ENCODE measurements at regions not wholly inside any gene's neighbourhood (a gene's known extent, or its start where the extent isn't known, plus 50 kb on each side); places are given as distances from the start of the nearest gene placed in this dataset.

DNA sequence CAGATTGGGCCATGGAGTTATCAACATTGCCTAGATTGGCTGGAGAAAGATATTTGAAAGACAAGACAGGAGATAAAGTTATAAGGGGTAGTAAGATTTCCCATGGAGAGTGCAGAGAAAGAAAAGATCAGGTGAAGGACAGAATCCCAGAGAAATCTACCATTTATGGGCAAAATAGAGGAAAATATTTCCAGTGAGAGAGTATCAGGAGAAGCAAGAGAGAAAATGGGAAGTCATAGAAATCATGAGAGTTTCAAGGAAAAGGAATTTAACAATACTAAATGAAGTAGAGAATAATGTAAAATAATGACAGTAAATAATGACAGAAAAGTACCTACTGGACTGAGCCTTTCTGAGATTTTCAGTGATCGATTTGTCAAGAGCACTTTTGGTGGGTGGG lies 447.6 kb upstream of the CHST9 start:
- Histone ChIP-seq H4K5ac (ENCODE audit: insufficient read length, low read depth, low read length) (no peak overlapping the region), H2AFZ (ENCODE audit: low read length) (no peak overlapping the region), H3K4me1 (ENCODE audit: insufficient read depth, low read length) (no peaks in the 10 kb centered on the region), H3K56ac (ENCODE audit: insufficient read length, low read depth, low read length) (no peak overlapping the region), H3K9me3 (ENCODE audit: control insufficient read depth, low read depth, low read length) (no peaks in the 10 kb centered on the region), H3K79me2 (ENCODE audit: insufficient read depth, low read length) (no peaks in the 10 kb centered on the region), H4K20me1 (ENCODE audit: control insufficient read depth, insufficient read depth, insufficient read length) (no peaks in the 10 kb centered on the region), H3K9ac (ENCODE audit: extremely low read depth, insufficient read length, low read length) (no peak overlapping the region), H3K27ac (ENCODE audit: insufficient read length, low read depth, low read length) (no peak overlapping the region), H2BK5ac (ENCODE audit: insufficient read length, low read length) (no peak overlapping the region), H3K79me1 (ENCODE audit: insufficient read depth, low read depth, low read length, poor library complexity, severe bottlenecking) (no peaks in the 10 kb centered on the region), H3K23me2 (ENCODE audit: insufficient read length, low read depth, low read length, poor library complexity, severe bottlenecking) (no peaks in the 10 kb centered on the region), H3K14ac (ENCODE audit: insufficient read depth, low read length) (no peak overlapping the region), H3K4ac (ENCODE audit: low read depth, low read length) (no peak overlapping the region), H3K18ac (ENCODE audit: insufficient read length, low read depth, low read length) (no peak overlapping the region), H2BK20ac (ENCODE audit: low read depth, low read length, poor library complexity, severe bottlenecking) (no peak overlapping the region), H2BK120ac (ENCODE audit: low read depth, low read length, poor library complexity, severe bottlenecking) (no peak overlapping the region), H2AK5ac (ENCODE audit: insufficient read length, low read length) (no peak overlapping the region), H4K8ac (replicated peaks; ENCODE audit: insufficient read length, low read depth, low read length) (no peak overlapping the region), H3K4me2 (ENCODE audit: insufficient read depth, insufficient read length, low read length) (no peak overlapping the region), H3T11ph (ENCODE audit: low read length) (no peak overlapping the region), H4K91ac (ENCODE audit: insufficient read length, low read depth, low read length) (no peak overlapping the region), H2BK12ac (ENCODE audit: insufficient read length, low read depth, low read length) (no peak overlapping the region), H2BK15ac (ENCODE audit: low read depth, low read length) (no peak overlapping the region), H3K27me3 (ENCODE audit: insufficient read depth, low read length) (no peaks in the 10 kb centered on the region), H3K23ac (ENCODE audit: insufficient read length, low read depth, low read length) (no peak overlapping the region)
- H3K9me3 Mint-ChIP-seq, result no peaks in the 10 kb centered on the region
- H3K27ac Mint-ChIP-seq, result no peak overlapping the region
- TF ChIP-seq, protein P1, sequence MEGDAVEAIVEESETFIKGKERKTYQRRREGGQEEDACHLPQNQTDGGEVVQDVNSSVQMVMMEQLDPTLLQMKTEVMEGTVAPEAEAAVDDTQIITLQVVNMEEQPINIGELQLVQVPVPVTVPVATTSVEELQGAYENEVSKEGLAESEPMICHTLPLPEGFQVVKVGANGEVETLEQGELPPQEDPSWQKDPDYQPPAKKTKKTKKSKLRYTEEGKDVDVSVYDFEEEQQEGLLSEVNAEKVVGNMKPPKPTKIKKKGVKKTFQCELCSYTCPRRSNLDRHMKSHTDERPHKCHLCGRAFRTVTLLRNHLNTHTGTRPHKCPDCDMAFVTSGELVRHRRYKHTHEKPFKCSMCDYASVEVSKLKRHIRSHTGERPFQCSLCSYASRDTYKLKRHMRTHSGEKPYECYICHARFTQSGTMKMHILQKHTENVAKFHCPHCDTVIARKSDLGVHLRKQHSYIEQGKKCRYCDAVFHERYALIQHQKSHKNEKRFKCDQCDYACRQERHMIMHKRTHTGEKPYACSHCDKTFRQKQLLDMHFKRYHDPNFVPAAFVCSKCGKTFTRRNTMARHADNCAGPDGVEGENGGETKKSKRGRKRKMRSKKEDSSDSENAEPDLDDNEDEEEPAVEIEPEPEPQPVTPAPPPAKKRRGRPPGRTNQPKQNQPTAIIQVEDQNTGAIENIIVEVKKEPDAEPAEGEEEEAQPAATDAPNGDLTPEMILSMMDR (conservative IDR thresholded peaks at IDR 0.05), result no peak
- WGBS (ENCODE audit: extremely low coverage, insufficient read length, low lambda C conversion rate), result no CpG with 5 or more reads among the region's 1 CpG
- no peak for DNase-seq
- H3K4me3 Mint-ChIP-seq, result no peak overlapping the region
- peaks cover 4 to 9% of the 10 kb centered on the region in 2 experiments; a peak in 3 of 4 replicates for H3K4me1 Mint-ChIP-seq
- H3K36me3 Mint-ChIP-seq (ENCODE audit: insufficient read depth in 1 of 3, low read depth in 3 of 3), result no peaks in the 10 kb centered on the region; a peak in 1 of 7 replicates
- no peaks in the 10 kb centered on the region for H3K27me3 Mint-ChIP-seq (ENCODE audit: low read depth)
